GM19240 (cell line): ENCODE measurements at regions not wholly inside any gene's neighbourhood (a gene's known extent, or its start where the extent isn't known, plus 50 kb on each side); places are given as distances from the start of the nearest gene placed in this dataset.

Experiments
- DNase-seq: peaks from one replicate; pipeline ENCODE4 v3.0.0; 2011; ENCODE audit warnings: low spot score; ENCODE audit not compliant: insufficient read length

DNA sequence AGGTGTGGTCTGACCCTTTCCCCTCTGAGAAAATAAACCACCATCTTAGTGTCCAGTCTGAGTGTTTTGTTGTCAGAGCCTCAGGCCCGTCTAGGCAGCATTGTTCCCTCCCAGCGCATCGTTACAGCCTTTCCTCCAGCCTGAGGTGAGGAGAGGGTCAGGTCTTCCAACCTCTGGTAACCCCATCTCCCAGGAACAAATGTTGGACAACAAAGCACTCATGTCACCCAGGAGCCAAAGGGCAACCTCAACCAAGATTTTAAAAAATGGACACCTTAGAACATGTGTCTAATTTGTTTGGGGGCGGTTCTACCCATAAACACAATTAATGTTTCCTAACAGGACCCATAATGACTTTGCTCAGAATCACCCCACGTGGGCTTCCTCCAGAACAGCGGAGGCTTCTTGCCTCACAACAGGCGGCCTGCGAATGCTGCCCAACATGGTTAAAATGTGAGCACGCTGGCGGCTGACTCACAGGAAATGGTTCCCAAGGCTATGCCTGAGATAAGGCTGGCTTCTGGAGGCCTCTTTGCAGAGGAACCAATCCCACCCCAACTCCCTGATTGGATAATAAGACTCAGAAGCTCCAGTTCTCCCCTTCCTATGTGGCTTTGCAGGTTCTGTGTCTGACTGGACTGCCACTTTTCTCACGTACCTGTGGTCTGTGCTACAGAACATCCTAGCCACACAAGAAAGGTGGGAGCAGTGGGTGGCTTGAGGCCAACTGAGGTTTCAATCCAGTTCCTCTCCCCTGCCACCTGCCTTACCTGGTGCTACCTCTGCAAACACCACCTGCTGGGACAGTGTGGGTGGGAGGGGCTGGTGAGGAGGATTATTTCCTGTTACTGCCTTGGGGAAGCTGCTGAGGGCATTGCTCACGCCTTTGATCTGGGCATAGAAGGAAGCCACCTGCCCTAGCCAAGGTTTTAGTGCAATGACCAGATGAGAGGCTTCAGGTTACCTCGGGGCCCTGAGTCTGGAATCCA, 108.8 kb downstream of the B3GNT2 start:
- DNase-seq: no peak

DNA sequence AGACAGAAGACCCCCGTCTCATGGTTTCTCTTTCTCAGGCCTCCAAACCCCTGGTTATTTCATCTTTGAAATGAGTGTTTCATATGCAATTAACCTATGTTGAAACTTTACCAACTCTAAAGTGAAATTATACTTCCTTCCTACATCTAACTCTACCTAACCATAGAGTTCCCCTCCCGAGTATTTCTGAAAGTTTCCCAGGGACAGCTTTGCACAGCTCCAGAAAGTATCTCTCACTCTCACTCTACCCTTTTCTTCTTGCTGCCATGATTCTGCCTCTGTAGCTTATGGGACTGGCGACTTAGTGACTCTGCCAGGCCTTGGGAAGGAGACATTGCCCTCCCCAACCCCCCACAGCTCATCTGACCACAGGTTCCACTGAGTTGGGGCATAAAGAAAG, 107.9 kb downstream of the B3GNT2 start:
- DNase-seq: no peak

DNA sequence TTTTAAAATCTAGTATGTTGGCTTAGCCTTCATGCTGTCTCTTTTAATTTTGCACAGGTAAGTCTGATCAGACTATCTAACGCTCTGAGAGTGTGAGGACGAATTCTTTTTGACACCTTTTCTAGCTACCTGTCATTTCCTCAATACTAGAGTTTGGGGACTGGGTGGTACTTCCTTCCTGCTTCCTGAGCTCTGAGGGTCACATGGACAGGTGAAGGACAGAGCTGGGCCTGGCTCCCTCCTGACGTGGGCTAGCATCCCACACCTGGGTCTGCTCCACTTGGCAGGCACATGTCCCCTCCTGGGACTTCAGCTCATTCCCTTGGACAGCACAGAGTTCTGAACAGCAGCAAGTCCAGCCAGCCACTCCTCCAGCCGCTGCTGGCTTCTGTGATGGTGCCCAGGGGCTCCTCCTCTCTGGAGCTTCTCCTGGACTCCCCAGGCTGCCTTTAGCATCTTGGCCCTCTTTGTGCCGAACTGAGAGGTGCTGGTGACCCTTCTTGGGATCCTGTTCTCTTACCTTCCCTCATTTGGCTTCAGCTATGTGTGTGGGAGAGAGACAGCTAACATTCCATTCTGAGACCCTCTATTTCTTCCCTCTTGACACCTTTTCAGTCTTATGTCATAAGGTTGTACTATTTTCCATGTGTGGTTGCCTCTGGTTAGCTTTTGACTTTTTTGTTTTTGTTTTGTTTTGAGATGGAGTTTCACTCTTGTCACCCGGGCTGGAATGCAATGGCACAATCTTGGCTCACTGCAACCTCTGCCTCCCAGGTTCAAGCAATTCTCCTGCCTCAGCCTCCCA, 106.9 kb downstream of the B3GNT2 start:
- DNase-seq: no peak

DNA sequence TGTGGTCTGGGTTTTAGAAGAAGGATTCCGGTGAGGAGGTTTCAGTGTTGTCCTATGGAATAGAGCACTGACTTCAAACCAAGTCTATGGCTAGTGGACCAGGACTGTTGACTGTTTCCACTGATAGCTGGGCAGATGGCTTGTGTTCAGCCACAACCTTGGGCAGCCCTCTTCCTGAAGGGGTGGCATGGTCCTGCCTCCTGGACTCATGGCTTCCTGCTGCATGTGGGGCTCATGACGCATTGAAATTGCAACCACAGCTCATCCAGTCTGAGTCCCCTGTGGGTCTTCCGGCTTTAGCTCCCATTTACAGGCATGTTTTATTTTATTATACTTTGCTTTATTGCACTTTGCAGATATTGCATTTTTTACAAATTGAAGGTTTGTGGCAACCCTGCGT, 105.0 kb downstream of the B3GNT2 start:
- no peak for DNase-seq

DNA sequence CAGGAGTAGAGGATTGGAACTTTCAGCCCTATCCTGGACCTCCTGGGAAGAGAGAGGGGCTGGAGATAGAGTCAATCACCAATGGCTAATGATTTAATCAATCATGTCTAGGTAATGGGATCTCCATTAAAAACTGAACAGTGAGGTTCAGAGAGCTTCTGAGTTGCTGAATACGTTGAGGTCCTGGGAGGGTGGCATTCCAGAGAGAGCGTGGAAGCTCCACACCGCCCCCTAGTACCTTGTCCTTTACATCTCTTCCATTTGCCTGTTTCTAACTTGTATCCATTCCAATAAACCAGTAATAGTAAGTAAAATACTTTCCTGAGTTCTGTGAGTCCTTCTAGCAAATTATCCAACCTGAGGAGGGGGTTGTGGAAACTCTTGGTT, 101.7 kb downstream of the B3GNT2 start:
- DNase-seq: no peak

DNA sequence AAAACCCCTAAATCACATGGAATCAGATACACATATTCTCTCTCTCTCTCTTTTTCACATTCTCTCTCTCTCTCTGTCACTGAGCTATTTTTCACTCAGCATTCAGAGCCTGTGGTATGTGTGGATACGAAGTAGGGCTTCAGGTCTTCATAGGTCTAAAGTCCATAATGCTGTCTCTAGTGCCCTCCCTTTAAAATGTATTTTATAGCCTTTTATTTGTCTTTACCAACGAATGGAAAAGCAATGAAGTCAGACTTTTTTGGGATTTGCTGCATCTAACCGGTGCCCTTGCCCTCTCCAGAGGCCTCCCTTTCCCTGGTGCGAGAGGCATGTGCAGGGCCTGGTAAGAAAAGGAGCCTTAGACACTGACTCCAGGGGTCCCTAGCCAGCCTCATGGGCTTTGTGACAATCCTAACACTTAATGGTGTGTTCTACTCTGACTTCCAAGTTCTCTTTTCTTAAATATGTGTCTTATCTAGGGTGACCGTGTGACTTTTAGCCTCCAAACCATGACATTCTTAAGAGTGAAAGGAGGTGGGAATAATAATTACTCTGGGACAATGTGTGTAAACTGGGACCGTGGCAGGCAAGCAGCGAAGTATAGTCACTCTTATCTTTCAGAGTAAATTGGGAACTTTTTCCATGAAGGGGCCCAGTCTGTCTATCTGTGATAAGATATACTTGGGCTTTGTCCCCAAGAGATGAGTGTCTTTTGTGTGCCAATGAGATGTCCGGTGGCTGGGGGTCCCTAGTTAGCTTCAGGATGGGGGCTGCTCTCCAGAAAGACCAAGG, 101.1 kb downstream of the B3GNT2 start:
- DNase-seq: no peak

DNA sequence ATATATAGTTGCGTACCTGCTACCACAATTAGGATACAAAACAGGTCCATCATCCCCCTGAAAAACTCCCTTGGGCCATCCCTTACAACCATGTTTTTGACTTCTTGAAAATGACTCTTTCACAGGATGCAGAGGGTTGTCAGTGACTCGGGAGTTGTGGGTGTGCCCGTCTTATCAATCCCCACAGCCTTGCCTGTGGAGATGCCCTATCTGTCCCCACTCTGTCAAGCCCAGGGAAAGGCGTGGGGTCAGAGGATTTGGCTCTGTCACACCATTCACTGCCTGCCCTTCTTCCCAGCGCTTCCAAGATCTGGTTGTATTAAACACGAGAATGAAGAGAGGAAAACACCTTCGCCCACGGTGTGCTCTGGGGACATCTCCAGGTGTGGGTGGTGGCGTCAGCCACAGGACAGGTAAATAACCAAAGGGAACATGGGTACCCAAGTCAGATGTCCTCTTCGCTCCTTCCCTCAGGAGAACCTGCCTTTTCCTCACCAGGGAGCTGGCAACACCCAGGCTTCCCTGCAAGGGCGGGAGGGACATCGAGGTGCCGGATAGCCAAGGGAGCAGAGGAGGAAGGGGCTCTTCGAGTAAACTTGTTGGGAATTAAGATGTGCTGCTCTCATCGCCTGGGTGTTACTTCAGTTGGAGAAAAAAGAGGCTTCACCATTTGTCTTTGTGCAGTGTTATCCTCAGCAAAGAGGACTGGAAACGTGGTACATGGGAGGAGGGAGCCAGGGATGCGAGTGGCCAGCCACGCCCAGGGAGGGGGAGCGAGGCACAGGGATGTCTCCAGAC, 100.3 kb downstream of the B3GNT2 start:
- no peak for DNase-seq

DNA sequence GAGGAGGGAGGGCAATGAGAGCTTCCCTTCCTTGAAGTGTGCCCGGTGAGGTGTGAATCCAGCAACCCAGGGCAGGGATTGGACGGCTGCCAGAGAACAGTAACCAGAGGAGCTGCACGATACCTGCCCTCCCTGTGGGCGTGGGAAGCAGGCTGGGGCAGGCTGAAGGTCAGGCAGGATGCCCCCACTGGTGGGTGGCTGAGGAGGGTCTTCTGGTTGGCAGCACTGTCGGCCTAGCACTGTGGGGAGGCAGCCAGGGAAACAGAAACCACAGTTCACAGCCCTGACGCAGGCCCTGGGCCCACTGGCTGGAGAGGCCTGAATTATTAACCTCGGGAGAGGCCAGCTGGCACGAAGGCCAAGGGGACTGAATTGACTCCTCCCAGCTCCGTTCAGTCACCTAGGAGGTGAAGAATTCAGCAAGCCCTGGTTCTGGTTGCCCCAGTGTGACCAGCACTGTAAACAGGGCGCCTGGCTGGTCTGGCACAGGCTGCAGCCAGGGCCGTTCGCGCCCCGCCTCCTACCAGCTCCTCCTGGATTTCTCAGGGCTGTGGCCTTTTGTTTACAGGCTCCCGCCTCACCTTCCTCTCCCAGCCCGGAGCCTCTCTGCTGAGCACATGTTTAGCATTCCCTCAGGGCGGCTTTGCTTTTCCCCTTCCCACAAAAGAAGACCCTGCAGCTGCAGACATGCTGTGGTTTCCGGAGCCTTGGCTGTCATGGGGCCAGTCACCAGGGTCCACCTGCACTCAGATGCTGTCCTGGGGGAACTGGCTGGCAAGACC, 97.8 kb downstream of the B3GNT2 start:
- DNase-seq: no peak

DNA sequence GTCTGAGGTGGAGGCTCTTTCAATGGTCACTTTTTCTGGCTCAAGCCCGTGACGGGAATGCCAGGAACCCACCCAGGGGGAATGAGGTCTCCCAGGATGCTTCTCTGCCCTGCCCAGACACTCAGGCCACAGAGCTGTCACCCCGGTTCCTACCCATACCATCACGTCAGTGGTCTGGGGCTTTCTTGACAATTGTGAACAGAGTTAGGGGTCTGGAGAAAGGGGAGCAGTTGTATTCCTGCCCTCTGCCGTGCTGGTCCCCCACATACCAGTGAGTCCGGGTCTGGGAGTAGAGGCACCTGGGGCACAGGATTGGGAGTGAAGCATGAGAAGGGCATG, 97.2 kb downstream of the B3GNT2 start:
- DNase-seq: no peak

DNA sequence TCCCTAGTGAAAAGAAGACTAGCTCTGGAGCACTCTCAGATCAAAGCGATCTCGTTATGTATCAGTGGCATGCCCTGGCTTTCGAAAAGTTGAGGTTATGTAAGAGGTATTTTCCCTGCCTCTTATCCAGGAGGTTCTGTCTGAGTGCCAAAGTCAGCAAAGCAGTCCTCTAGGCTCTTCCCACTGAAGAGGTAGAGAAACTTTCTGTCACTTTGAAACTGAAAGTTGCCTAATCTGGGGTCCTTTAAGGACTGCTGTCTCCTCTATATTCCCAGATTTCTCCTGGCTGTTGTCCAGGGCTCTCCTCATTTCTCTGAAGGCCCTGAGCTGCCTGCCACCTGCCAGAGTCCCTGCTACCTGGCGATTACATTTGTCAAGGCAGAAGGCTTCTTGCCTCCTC, 96.3 kb downstream of the B3GNT2 start:
- DNase-seq: no peak

DNA sequence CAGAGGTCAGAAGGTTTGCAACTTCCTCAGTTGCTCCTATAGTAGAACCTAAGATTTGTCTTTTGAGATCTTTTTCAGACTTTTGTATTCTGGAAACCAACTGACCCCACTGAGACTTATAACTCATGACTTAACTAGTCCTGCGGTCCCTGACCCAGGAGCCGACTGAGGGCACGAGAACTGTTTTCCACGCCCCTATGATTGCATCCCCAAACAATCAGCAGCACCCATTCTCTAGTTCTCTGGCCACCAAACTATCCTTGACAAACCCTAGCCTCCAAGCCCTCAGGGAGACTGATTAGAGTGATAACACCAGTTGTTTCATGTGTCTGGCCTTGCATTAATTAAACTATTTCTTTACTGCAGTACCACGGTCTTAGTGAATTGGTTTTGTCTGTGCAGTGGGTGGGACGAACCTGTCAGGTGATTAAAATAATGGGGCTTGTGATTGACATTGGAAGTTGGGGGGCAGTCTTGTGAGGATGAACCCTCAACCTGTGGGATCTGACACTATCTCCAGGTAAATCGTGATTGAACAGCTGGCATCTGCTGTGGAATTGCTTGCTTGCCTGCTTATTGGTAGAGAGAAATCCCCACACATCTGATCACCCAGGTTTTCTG, 95.7 kb downstream of the B3GNT2 start:
- no peak for DNase-seq

DNA sequence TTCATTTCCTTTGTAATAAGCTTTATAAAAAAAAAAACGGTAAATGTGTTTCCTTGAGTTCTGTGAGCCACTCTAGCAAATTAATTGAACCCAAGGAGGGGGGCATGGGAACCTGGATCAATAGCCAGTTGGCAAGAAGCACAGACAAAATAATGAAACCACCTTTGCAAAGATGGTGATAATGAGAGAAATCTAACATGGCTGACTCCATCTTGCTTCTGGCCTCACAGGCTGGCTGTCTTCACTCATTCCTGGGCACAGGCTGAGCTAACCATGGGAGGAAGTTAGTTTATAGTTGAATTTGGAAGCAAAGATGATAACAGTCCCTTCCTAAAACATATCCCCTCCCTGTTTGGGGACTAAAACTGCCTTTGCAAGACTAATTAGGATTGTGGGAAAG, 95.1 kb downstream of the B3GNT2 start:
- DNase-seq: no peak

DNA sequence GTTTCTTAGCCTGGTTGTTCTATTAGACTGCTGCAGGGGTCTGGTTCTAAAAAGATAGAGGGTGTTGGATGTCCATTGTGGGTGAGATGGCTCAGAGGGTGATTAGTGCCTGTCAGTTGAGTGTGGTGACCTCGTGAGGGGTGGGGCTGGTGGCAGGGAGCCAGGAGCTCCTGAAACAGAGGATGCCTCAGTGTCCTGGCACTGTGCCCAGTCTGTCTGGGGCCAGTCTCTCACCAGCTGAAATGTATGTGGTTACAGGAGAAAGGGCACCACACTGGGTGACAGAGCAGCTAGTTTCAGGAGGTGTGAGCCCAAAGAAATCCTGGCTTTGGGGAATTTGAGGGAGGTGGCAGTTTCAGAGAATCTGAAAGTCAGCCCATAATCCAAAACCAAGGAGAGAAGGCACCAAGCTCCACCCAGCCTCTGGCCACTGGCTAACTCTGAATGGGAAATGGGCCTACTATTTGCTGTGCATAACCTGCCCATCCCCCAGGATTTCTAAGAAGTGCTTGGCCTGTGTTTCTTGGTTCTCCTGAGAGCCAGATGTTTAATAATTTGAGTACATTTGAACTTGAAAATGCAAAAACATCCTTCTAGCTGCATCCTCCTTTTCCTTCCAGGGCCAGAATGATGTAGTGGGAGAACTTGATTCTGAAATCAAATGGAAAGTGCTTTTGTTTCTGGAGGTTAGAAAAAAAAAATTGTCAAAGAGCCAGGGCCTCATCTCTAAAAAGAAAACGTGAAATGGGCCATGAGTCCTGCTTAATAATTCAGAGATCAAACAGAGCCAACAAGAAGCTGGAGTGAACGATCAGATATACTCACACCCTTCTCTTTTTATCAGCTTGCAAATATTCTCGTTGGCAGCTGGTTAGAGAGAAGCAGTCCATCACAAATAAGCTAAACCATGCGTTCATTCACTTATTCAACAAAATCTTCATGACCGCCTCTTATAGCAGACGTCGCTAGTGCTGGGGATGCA, 92.3 kb downstream of the B3GNT2 start:
- DNase-seq: no peak

DNA sequence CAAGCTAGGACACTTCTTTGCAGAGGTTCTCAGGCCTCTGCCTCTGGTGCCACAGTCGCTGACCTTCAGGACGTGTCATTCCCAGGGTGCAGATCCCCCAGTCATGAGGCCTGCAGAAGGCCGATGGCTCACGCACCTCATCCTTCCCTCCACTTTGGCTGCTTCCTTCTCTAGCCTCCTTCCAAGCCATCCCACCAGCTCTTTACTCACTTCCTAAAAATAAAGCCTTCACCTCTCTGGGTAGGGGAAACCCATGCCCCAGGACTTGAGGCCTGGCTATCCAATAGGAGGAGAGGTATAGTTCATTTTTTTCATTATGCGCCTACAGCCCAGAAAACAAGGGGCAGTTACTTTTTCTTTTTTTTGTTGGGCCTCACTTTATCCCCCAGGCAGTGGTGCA, 91.4 kb downstream of the B3GNT2 start:
- DNase-seq: no peak

DNA sequence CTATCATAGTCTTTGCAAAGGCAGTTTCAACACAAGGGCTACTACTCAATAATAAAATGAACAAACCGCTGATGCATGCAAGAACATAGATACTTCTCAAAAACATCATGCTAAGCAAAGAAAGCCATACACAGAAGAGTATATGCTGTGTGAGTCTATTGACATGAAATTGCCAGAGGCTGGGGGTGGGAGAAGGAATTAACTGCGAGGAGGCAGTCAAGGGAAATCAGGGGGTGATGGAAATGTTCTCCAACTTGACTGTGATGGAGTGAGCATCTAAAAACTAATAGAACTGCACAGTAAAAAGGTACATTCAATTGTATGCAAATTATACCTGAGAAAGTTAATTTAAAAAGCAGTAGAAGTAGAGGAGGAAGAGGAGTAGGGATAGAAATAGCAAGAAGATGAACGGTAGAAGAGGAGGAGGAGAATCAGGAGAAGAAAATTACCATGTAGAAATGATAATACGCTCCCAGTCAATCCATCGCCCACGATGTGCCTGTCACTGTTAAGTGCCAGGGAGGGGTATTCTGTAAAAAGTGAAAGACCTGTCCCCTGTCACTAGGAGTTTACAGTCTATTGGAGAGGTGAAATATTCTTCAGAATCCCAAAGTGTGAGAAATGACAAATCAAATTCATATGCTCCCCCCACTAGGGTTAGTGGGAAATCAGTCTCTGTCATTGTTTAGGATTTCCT, 90.3 kb downstream of the B3GNT2 start:
- no peak for DNase-seq

DNA sequence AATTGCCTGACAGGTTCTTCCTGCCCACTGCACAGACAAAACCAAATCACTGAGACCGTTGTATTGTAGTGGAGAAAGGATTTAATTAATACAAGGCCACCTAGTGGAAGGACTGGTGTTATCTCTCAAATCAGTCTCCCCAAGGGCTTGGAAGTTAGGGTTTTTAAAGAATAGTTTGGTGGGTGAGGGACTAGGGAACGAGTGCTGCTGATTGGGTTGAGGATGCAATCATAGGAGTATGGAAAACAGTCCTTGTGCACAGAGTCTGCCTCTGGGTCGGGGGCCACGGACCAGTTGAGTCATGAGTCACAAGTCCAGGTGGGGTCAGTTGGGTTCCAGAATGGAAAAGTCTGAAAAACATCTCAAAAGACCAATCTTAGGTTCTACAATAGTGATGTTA, 89.1 kb downstream of the B3GNT2 start:
- no peak for DNase-seq

DNA sequence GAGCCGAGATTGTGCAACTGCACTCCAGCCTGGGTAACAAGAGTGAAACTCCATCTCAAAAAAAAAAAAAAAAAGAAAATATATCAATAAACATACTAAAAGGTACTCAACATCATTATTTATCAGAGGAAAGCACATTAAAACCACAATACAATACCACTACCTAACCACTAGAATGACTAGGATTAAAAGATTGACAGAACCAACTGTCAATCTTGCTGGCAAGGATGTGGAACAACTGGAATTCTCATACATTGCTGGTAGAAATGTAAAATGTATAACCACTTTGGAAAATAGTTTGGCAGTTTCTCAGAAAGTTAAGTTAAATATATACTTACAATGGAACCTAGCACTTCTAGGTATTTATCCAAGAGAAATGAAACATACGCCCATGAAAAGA, 88.6 kb downstream of the B3GNT2 start:
- DNase-seq: no peak

DNA sequence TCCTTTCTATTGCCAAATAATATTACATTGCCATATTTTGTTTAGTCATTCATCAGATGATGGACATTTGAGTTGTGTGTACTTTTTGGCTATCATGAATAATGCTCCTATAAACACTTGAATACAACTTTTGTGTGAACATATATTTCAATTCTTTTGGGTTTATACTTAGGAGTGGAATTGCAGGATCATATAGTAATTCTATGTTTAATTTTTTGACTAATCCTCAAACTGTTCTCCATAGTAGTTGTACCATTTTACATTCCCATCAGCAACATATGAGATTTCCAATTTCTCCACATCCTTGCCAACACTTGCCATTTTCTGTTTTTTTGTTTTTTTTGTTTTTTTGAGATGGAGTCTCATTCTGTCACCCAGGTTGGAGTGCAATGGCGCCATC, 87.2 kb downstream of the B3GNT2 start:
- DNase-seq: no peak
